Keratinocyte (primary cell): ENCODE measurements at regions not wholly inside any gene's neighbourhood (a gene's known extent, or its start where the extent isn't known, plus 50 kb on each side); places are given as distances from the start of the nearest gene placed in this dataset.

Source experiments
- DNase-seq: peaks from one replicate; pipeline ENCODE4 v3.0.0-alpha.2; 2011; ENCODE audit warnings: low read depth, missing footprints, low spot score
- FAIRE-seq: peaks from 2 replicates; lab custom pipeline; 2011; peaks lifted over from hg19 to GRCh38; lab: Jason Lieb, UNC
- H2AFZ ChIP-seq: 2 replicates; pipeline ENCODE4 v1.6.0; 2012; ENCODE audit warnings: low read length, control low read depth, inconsistent platforms; ENCODE audit not compliant: control insufficient read depth
- H3K27ac ChIP-seq: 2 replicates; pipeline ENCODE4 v1.5.1; 2011; ENCODE audit warnings: low read length; ENCODE audit not compliant: control insufficient read depth, insufficient read depth
- H3K27me3 ChIP-seq: 3 replicates; pipeline ENCODE4 v1.6.0; 2011; ENCODE audit warnings: low read length; ENCODE audit not compliant: control insufficient read depth, insufficient read depth; ENCODE audit errors: extremely low read depth
- H3K36me3 ChIP-seq, 2 experiments: 2 replicates in 1 of 2; 3 replicates in 1 of 2; pipeline ENCODE4 v1.5.1; 2011; ENCODE audit warnings: low read length in 2 of 2, mild to moderate bottlenecking in 1 of 2; ENCODE audit not compliant: control insufficient read depth in 2 of 2, insufficient read depth in 2 of 2; ENCODE audit errors: extremely low read depth in 1 of 2
- H3K4me1 ChIP-seq: 3 replicates; pipeline ENCODE4 v1.5.1; 2011; ENCODE audit warnings: low read length; ENCODE audit not compliant: control insufficient read depth, insufficient read depth; ENCODE audit errors: extremely low read depth
- H3K4me2 ChIP-seq: 3 replicates; pipeline ENCODE4 v1.6.0; 2011; ENCODE audit warnings: low read depth, low read length; ENCODE audit not compliant: control insufficient read depth, insufficient read depth; ENCODE audit errors: extremely low read depth
- H3K4me3 ChIP-seq, 3 experiments: fragments of 200-600 bp in 1 of 3; sonication (generic) in 1 of 3; 2 replicates in 2 of 3; 3 replicates in 1 of 3; pipeline ENCODE4 v1.5.1; 2011 to 2016; ENCODE audit warnings: low read length in 3 of 3, mild to moderate bottlenecking in 3 of 3, control low read depth in 2 of 3, inconsistent platforms in 1 of 3, low read depth in 1 of 3, mixed read lengths in 1 of 3, mixed run types in 1 of 3, moderate library complexity in 1 of 3; ENCODE audit not compliant: control insufficient read depth in 2 of 3, insufficient read depth in 2 of 3; ENCODE audit errors: extremely low read depth in 1 of 3
- H3K79me2 ChIP-seq: 2 replicates; pipeline ENCODE4 v1.6.0; 2012; ENCODE audit warnings: low read length; ENCODE audit not compliant: control insufficient read depth, insufficient read depth
- H3K9ac ChIP-seq: 3 replicates; pipeline ENCODE4 v1.6.0; 2011; ENCODE audit warnings: low read length; ENCODE audit not compliant: control insufficient read depth, insufficient read depth; ENCODE audit errors: extremely low read depth
- H3K9me1 ChIP-seq: 3 replicates; pipeline ENCODE4 v1.6.0; 2011; ENCODE audit warnings: low read length; ENCODE audit not compliant: control insufficient read depth, insufficient read depth; ENCODE audit errors: extremely low read depth
- H3K9me3 ChIP-seq: 2 replicates; pipeline ENCODE4 v1.5.1; 2012; ENCODE audit warnings: low read depth, low read length; ENCODE audit not compliant: control insufficient read depth
- H4K20me1 ChIP-seq: 3 replicates; pipeline ENCODE4 v1.6.0; 2011; ENCODE audit warnings: low read length; ENCODE audit not compliant: control insufficient read depth, insufficient read depth; ENCODE audit errors: extremely low read depth
- CTCF ChIP-seq, 3 experiments: IDR thresholded peaks in 1 of 3; conservative IDR thresholded peaks in 1 of 3; optimal IDR thresholded peaks in 1 of 3; 2 replicates in 2 of 3; 3 replicates in 1 of 3; pipeline versions ENCODE3 to v1.5.1; 2011; ENCODE audit warnings: low read length in 3 of 3, mild to moderate bottlenecking in 3 of 3, moderate library complexity in 2 of 3, control low read depth in 1 of 3, inconsistent platforms in 1 of 3; ENCODE audit not compliant: insufficient read depth in 2 of 3; ENCODE audit errors: extremely low read depth in 1 of 3
- EZH2 ChIP-seq: IDR thresholded peaks from one replicate; pipeline ENCODE4 v1.6.1; 2012; ENCODE audit warnings: inconsistent platforms, mild to moderate bottlenecking, low read length, moderate library complexity
- dilution Hi-C: fragments of 300-500 bp; cut with MboI; formaldehyde crosslinking; loops from one replicate; pipeline ENCODE4 v1.7.0; 2020; ENCODE audit warnings: low sequenced_read_pairs; ENCODE audit not compliant: extremely low pct_ligation_motif_present

- Histone ChIP-seq H3K4me3 (no peak overlapping the region), H3K79me2 (no peaks in the 10 kb centered on the region), H3K36me3 (no peaks in the 10 kb centered on the region), H3K9me1 (no peaks in the 10 kb centered on the region), H4K20me1 (no peaks in the 10 kb centered on the region), H3K27me3 (no peaks in the 10 kb centered on the region), H2AFZ (no peak overlapping the region), H3K9me3 (peaks cover 14% of the 10 kb centered on the region), H3K27ac (no peak overlapping the region), H3K4me1 (no peaks in the 10 kb centered on the region), H3K4me2 (no peak overlapping the region), H3K9ac (no peak overlapping the region)
- TF ChIP-seq EZH2 = no peak
- no peak for TF ChIP-seq CTCF (optimal IDR thresholded peaks at IDR 0.05 in 1 of 3, IDR thresholded peaks at IDR 0.05 in 1 of 3, conservative IDR thresholded peaks at IDR 0.05 in 1 of 3; ENCODE audit: extremely low read depth in 1 of 3, insufficient read depth in 2 of 3, low read length in 3 of 3)
- FAIRE-seq = no peak
- dilution Hi-C loops = no loop called here
- DNase-seq = no peak
These were observed 689.4 kb downstream of the BRD1 start for GRCh38 chr22:49138250-49138790.

- no peaks in the 10 kb centered on the region for H3K4me1 ChIP-seq
- no peak overlapping the region for H3K9ac ChIP-seq
- H3K9me3 ChIP-seq = peaks cover 17% of the 10 kb centered on the region
- no peaks in the 10 kb centered on the region for H3K9me1 ChIP-seq
- H2AFZ ChIP-seq = no peak overlapping the region
- H3K4me2 ChIP-seq = no peak overlapping the region
- H3K4me3 ChIP-seq = no peak overlapping the region
- no peak overlapping the region for H3K27ac ChIP-seq
- FAIRE-seq = no peak
- H3K36me3 ChIP-seq = no peaks in the 10 kb centered on the region
- no peak for DNase-seq
- TF ChIP-seq CTCF (optimal IDR thresholded peaks at IDR 0.05 in 1 of 3, IDR thresholded peaks at IDR 0.05 in 1 of 3, conservative IDR thresholded peaks at IDR 0.05 in 1 of 3; ENCODE audit: extremely low read depth in 1 of 3, insufficient read depth in 2 of 3, low read length in 3 of 3) (no peak), EZH2 (no peak)
- dilution Hi-C loops = no loop called here
- H3K27me3 ChIP-seq = no peaks in the 10 kb centered on the region
- H3K79me2 ChIP-seq = no peaks in the 10 kb centered on the region
- no peaks in the 10 kb centered on the region for H4K20me1 ChIP-seq
These were observed 690.4 kb downstream of the BRD1 start for GRCh38 chr22:49137206-49137840.
